K562 (cell line): ENCODE measurements at regions not wholly inside any gene's neighbourhood (a gene's known extent, or its start where the extent isn't known, plus 50 kb on each side); places are given as distances from the start of the nearest gene placed in this dataset.

Experiments used
- ATAC-seq: fragments of 200-7000 bp; cut with Tn5 transposase; 3 replicates; pipeline ENCODE4 v1.9.1; 2020; ENCODE audit warnings: moderate library complexity
- BruUV-seq: library from RNA; stranded (reverse); fragments of 400-500 nt; replicated peaks from 2 replicates; lab custom pipeline; 2021; lab: Mats Ljungman, UMichigan
- CTCF ChIA-PET: fragments of 300-600 bp; formaldehyde crosslinking; extraction: SDS; loops from one replicate; lab custom pipeline; 2021; ENCODE audit warnings: low intra/inter-chr PET ratio; lab: Yijun Ruan, JAX
- POLR2A ChIA-PET: fragments of 300-600, 350-650 bp; sonication (Branson Sonifier 250); formaldehyde crosslinking; extraction: SDS; loops from one replicate; lab custom pipeline; 2021; ENCODE audit warnings: antibody characterized with exemption, inconsistent platforms; lab: Yijun Ruan, JAX
- DNase-seq, 4 experiments: peaks; one replicate each; pipeline versions ENCODE4 v3.0.0 to v3.0.0-alpha.2; 2011 to 2018; ENCODE audit warnings: low spot score in 3 of 4, mixed read lengths in 3 of 4; ENCODE audit errors: extremely low read depth in 1 of 4
- FAIRE-seq: peaks from 2 replicates; lab custom pipeline; 2011; peaks lifted over from hg19 to GRCh38; lab: Jason Lieb, UNC
- H2AFZ ChIP-seq: 2 replicates; pipeline ENCODE4 v1.6.0; 2011; ENCODE audit warnings: low read depth, low read length, control low read depth, inconsistent platforms
- H3K27ac ChIP-seq: fragments of 200-600 bp; 3 replicates; pipeline ENCODE4 v1.8.0; 2011; ENCODE audit warnings: low read depth, mild to moderate bottlenecking, control low read depth, inconsistent platforms, low read length, moderate library complexity, mixed read lengths; ENCODE audit errors: extremely low read depth
- H3K27me3 ChIP-seq, 2 experiments: fragments of 300-600 bp in 1 of 2; 2 replicates in 1 of 2; 3 replicates in 1 of 2; pipeline versions ENCODE4 v1.6.0 to v1.8.0; 2011; ENCODE audit warnings: inconsistent platforms in 2 of 2, low read length in 2 of 2, mild to moderate bottlenecking in 1 of 2, mixed read lengths in 1 of 2, moderate library complexity in 1 of 2; ENCODE audit not compliant: control insufficient read depth in 2 of 2, insufficient read depth in 2 of 2
- H3K36me3 ChIP-seq: fragments of 300-600 bp; 3 replicates; pipeline ENCODE4 v1.8.0; 2011; ENCODE audit warnings: mild to moderate bottlenecking, low read length, inconsistent platforms; ENCODE audit not compliant: control insufficient read depth, insufficient read depth
- H3K4me1 ChIP-seq, 2 experiments: fragments of 200-600 bp in 1 of 2; replicated peaks in 1 of 2; 2 replicates in 1 of 2; 3 replicates in 1 of 2; pipeline versions ENCODE4 v1.5.1 to v1.8.0; 2011; ENCODE audit warnings: inconsistent platforms in 2 of 2, low read length in 2 of 2, mild to moderate bottlenecking in 1 of 2, mixed read lengths in 1 of 2, moderate library complexity in 1 of 2; ENCODE audit not compliant: control insufficient read depth in 2 of 2, insufficient read depth in 2 of 2
- H3K4me2 ChIP-seq: 2 replicates; pipeline ENCODE4 v1.6.1; 2011; ENCODE audit warnings: low read length, control low read depth, inconsistent platforms, mixed read lengths; ENCODE audit not compliant: insufficient read depth
- H3K4me3 ChIP-seq: fragments of 200-600 bp; sonication (generic), shearing (Covaris generic); 2 replicates; pipeline ENCODE4 v1.5.1; 2016; ENCODE audit warnings: control low read depth, inconsistent platforms
- H3K79me2 ChIP-seq: fragments of 200-600 bp; 3 replicates; pipeline ENCODE4 v1.8.0; 2011; ENCODE audit warnings: low read length, inconsistent platforms; ENCODE audit not compliant: control insufficient read depth, insufficient read depth
- H3K9ac ChIP-seq, 2 experiments: 2 replicates each; pipeline versions ENCODE4 v1.6.0 to v1.6.1; 2011; ENCODE audit warnings: low read depth in 2 of 2, low read length in 2 of 2, control low read depth in 1 of 2, inconsistent platforms in 1 of 2, mild to moderate bottlenecking in 1 of 2, mixed read lengths in 1 of 2; ENCODE audit not compliant: insufficient read depth in 1 of 2
- H3K9me1 ChIP-seq: one replicate; pipeline ENCODE4 v1.6.0; 2011; ENCODE audit warnings: inconsistent platforms, mild to moderate bottlenecking, low read length, moderate library complexity; ENCODE audit not compliant: control insufficient read depth, insufficient read depth
- H3K9me3 ChIP-seq: replicated peaks from 2 replicates; pipeline ENCODE4 v1.5.1; 2011; ENCODE audit warnings: low read depth, low read length, inconsistent platforms; ENCODE audit not compliant: control insufficient read depth, insufficient read depth
- H4K20me1 ChIP-seq: replicated peaks from 2 replicates; pipeline ENCODE4 v1.6.1; 2011; ENCODE audit warnings: low read length, inconsistent platforms, mixed read lengths; ENCODE audit not compliant: control insufficient read depth, insufficient read depth
- BCOR ChIP-seq: fragments of 450-650 bp; IDR thresholded peaks from 2 replicates; pipeline ENCODE4 v1.6.1; 2016
- CLOCK ChIP-seq: fragments of 250-450 bp; sonication (Bioruptor Pico); IDR thresholded peaks from 2 replicates; pipeline ENCODE4 v1.4.0; 2020; ENCODE audit warnings: mild to moderate bottlenecking, moderate library complexity, borderline replicate concordance
- CTBP1 ChIP-seq: fragments of 450-650 bp; IDR thresholded peaks from 2 replicates; pipeline ENCODE4 v1.6.1; 2016; ENCODE audit warnings: borderline replicate concordance
- E2F3 ChIP-seq: fragments of 250-450 bp; sonication (Bioruptor Pico); IDR thresholded peaks from 2 replicates; pipeline ENCODE4 v1.4.0; 2020; ENCODE audit warnings: mild to moderate bottlenecking
- NELFE ChIP-seq: IDR thresholded peaks from 2 replicates; pipeline ENCODE4 v1.6.1; 2011; ENCODE audit warnings: mild to moderate bottlenecking; ENCODE audit not compliant: insufficient read depth, insufficient read length
- NEUROD1 ChIP-seq: fragments of 150-350 bp; IDR thresholded peaks from 2 replicates; pipeline ENCODE4 v1.6.1; 2014; ENCODE audit warnings: borderline replicate concordance, low read length, low read depth; ENCODE audit not compliant: partially characterized antibody
- NFE2 ChIP-seq: IDR thresholded peaks from 2 replicates; pipeline ENCODE4 v1.6.1; 2014; ENCODE audit warnings: antibody characterized with exemption, low read depth
- NFIC ChIP-seq: fragments of 450-650 bp; IDR thresholded peaks from 2 replicates; pipeline ENCODE4 v1.6.1; 2017; ENCODE audit warnings: mild to moderate bottlenecking, inconsistent platforms
- NR2C1 ChIP-seq, 2 experiments: fragments of 450-650 bp; IDR thresholded peaks; 2 replicates each; pipeline ENCODE4 v1.6.1; 2017; ENCODE audit warnings: mild to moderate bottlenecking in 2 of 2, antibody characterized with exemption in 1 of 2, inconsistent platforms in 1 of 2, missing compliant biosample characterization in 1 of 2, missing genetic modification characterization in 1 of 2
- PCBP2 ChIP-seq: fragments of 200-400 bp; formaldehyde crosslinking; IDR thresholded peaks from 2 replicates; pipeline ENCODE4 v1.6.1; 2018; ENCODE audit warnings: low read length, low read depth, mild to moderate bottlenecking, moderate library complexity; ENCODE audit not compliant: poor library complexity, severe bottlenecking
- SMARCE1 ChIP-seq: fragments of 450-650 bp; IDR thresholded peaks from 2 replicates; pipeline ENCODE4 v1.7.1; 2016; ENCODE audit warnings: mild to moderate bottlenecking
- WGBS: fragments of 100-300 bp; shearing (Covaris generic); methylation state at CpG from one replicate; pipeline ENCODE4 v1.1.6; 2016; ENCODE audit warnings: low coverage, mixed read lengths; ENCODE audit not compliant: insufficient coverage; ENCODE audit errors: missing lambda C conversion rate; 5-methylcytosine and 5-hydroxymethylcytosine counted together
- in situ Hi-C: fragments of 300-500 bp; cut with MboI; formaldehyde crosslinking; loops from 4 replicates; pipeline ENCODE4 v1.15.0; 2018; ENCODE audit warnings: inconsistent platforms, mixed read lengths
- intact Hi-C: fragments of 100-400 bp; cut with micrococcal nuclease; formaldehyde crosslinking; loops from 2 replicates; pipeline ENCODE4 v1.14.2; 2022
- TF ChIP-seq, protein P1 (sequence below), 2 experiments: fragments of 200-800 bp in 1 of 2; sonication (Bioruptor generic) in 1 of 2; sonication (generic) in 1 of 2; formaldehyde crosslinking in 1 of 2; IDR thresholded peaks in 1 of 2; conservative IDR thresholded peaks in 1 of 2; 2 replicates each; pipeline versions ENCODE4 v1.5.0 to v1.6.1; 2016 to 2020; ENCODE audit warnings: missing compliant biosample characterization in 1 of 2, missing genetic modification characterization in 1 of 2, missing genetic modification reagents in 1 of 2
- TF ChIP-seq, protein P2 (sequence below): fragments of 250-450 bp; sonication (Bioruptor Pico); IDR thresholded peaks from 2 replicates; pipeline ENCODE4 v1.5.0; 2021
- TF ChIP-seq, protein P3 (sequence below): fragments of 450-650 bp; IDR thresholded peaks from 2 replicates; pipeline ENCODE4 v1.6.1; 2016

GRCh38 chr12:46451276-46452021 lies 78.9 kb upstream of the SLC38A2 start (continued):
- TF ChIP-seq NEUROD1 (no peak), SMARCE1 (peak; percentile 38; the same call in 1 of the 2 replicates)

DNA sequence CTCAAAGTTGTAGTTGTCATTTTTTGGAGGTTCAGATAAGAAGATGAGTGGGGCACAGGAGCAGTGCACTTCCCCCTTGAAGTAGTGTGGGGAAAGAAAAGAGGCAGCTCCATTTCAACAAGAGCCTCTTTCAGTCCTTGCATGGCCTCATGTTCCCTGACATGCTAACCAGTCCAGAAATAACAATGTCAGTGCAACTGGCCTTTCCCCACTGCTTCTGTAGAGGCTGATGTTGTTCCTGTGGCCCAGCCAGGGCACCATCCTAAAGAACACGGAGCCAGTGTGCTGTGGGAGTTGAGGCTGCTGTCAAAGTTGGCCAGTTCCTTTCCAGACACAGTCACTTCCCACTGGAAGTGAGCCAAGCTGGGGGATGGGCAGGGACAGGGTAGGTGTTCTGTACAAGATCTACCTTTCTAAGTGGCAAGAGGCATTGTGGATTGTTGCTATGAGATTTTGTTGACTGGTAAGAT lies 77.7 kb upstream of the SLC38A2 start:
- FAIRE-seq (peak; percentile 78), ATAC-seq (peak; percentile 82), DNase-seq (peak; percentile 28 to 81 (median 40))
- intact Hi-C loops = loop anchor here (5.0 kb wide), 1 partner anchor 78 kb away; the partner anchor contains the start of gene SLC38A2
- in situ Hi-C loops = no loop called here
- ChIA-PET POLR2A (no interaction called here), CTCF (no interaction called here)
- Histone ChIP-seq H3K4me2 (peak overlapping the region; percentile 76), H3K4me1 (peaks cover 10 to 43% of the 10 kb centered on the region in 2 experiments), H3K27ac (peak overlapping the region; percentile 64; the same call in 2 of the 3 replicates), H3K79me2 (no peaks in the 10 kb centered on the region), H3K9me3 (no peaks in the 10 kb centered on the region), H3K9me1 (no peaks in the 10 kb centered on the region), H3K4me3 (no peak overlapping the region; the same call in 1 of the 2 replicates), H3K36me3 (no peaks in the 10 kb centered on the region), H3K9ac (peak overlapping the region; percentile 32 to 82), H2AFZ (peak overlapping the region; percentile 87), H3K27me3 (no peaks in the 10 kb centered on the region), H4K20me1 (no peaks in the 10 kb centered on the region)
- 6% methylated on average over 1 of the region's 1 CpG for WGBS
- no TSS peak for BruUV-seq
- no peak for TF ChIP-seq PCBP2
- TF ChIP-seq, protein P1, sequence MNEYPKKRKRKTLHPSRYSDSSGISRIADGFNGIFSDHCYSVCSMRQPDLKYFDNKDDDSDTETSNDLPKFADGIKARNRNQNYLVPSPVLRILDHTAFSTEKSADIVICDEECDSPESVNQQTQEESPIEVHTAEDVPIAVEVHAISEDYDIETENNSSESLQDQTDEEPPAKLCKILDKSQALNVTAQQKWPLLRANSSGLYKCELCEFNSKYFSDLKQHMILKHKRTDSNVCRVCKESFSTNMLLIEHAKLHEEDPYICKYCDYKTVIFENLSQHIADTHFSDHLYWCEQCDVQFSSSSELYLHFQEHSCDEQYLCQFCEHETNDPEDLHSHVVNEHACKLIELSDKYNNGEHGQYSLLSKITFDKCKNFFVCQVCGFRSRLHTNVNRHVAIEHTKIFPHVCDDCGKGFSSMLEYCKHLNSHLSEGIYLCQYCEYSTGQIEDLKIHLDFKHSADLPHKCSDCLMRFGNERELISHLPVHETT (CRISPR knock-in tag; conservative IDR thresholded peaks at IDR 0.05 in 1 of 2, IDR thresholded peaks at IDR 0.05 in 1 of 2) = no peak
- TF ChIP-seq NR2C1 (IDR thresholded peaks at IDR 0.05) = no peak
- peak; percentile 13; the same call in 1 of the 2 replicates for TF ChIP-seq NR2C1 (tag; IDR thresholded peaks at IDR 0.05)
- no peak for TF ChIP-seq BCOR
- TF ChIP-seq NFIC = peak; percentile 98
- no peak for TF ChIP-seq CLOCK (CRISPR knock-in tag)
- peak; percentile 58; the same call in 1 of the 2 replicates for TF ChIP-seq CTBP1
- TF ChIP-seq E2F3 (CRISPR knock-in tag) = no peak
- TF ChIP-seq, protein P2, sequence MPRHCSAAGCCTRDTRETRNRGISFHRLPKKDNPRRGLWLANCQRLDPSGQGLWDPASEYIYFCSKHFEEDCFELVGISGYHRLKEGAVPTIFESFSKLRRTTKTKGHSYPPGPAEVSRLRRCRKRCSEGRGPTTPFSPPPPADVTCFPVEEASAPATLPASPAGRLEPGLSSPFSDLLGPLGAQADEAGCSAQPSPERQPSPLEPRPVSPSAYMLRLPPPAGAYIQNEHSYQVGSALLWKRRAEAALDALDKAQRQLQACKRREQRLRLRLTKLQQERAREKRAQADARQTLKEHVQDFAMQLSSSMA (CRISPR knock-in tag) = no peak
- TF ChIP-seq, protein P3, sequence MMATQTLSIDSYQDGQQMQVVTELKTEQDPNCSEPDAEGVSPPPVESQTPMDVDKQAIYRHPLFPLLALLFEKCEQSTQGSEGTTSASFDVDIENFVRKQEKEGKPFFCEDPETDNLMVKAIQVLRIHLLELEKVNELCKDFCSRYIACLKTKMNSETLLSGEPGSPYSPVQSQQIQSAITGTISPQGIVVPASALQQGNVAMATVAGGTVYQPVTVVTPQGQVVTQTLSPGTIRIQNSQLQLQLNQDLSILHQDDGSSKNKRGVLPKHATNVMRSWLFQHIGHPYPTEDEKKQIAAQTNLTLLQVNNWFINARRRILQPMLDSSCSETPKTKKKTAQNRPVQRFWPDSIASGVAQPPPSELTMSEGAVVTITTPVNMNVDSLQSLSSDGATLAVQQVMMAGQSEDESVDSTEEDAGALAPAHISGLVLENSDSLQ = 0 out of 2 replicates have a peak, but pooled peaks have one; percentile 19
- TF ChIP-seq NFE2 = peak; percentile 73
- no peak for TF ChIP-seq NELFE
